ENCODE measurements at regions not wholly inside any gene's neighbourhood (a gene's known extent, or its start where the extent isn't known, plus 50 kb on each side); places are given as distances from the start of the nearest gene placed in this dataset.

DNA sequence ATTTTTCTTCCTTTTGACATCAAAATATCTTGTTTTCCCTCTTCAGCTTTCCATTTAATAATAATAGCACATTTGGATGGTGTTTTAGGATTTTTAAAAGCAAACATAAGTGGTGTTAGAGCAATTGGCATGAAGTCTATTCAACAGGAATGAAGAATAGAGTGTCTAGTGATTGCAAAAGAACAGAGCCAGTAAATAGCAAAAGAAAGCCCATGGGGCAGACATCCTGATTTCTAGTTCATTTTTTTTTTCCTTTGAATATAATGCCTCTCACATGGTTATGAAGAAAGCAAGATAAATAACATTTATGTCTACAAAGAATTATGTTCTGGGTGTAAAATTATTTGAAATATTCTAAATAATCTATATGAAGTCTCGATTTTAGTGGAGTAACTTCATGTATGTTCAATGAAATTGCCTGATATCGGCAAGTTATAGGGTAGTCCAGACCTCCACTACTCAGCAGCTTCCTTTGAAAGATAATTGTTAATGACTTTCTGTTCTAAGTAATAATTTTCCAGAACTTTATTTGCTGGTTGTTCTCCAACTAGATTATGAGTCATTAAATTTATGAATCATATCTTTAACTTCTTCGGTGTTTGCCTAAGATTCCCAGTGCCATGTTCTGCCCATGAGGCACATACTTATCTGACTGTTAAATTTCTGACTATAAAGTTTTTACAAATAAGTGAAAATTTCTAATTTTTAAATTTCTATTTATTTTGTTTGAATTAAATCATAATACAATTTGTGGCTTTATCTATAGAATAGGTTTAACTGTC is 587.9 kb downstream of the TLL1 start:
- TF ChIP-seq, protein P1, sequence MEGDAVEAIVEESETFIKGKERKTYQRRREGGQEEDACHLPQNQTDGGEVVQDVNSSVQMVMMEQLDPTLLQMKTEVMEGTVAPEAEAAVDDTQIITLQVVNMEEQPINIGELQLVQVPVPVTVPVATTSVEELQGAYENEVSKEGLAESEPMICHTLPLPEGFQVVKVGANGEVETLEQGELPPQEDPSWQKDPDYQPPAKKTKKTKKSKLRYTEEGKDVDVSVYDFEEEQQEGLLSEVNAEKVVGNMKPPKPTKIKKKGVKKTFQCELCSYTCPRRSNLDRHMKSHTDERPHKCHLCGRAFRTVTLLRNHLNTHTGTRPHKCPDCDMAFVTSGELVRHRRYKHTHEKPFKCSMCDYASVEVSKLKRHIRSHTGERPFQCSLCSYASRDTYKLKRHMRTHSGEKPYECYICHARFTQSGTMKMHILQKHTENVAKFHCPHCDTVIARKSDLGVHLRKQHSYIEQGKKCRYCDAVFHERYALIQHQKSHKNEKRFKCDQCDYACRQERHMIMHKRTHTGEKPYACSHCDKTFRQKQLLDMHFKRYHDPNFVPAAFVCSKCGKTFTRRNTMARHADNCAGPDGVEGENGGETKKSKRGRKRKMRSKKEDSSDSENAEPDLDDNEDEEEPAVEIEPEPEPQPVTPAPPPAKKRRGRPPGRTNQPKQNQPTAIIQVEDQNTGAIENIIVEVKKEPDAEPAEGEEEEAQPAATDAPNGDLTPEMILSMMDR (IDR thresholded peaks at IDR 0.05): no peak
- no peak for TF ChIP-seq EZH2 (IDR thresholded peaks at IDR 0.05; ENCODE audit: borderline replicate concordance, insufficient read depth, low read depth, low read length, poor library complexity, severe bottlenecking)
